AG08396 (cell line): ENCODE measurements at regions not wholly inside any gene's neighbourhood (a gene's known extent, or its start where the extent isn't known, plus 50 kb on each side); places are given as distances from the start of the nearest gene placed in this dataset.
"Not testable (repeated sequence)": the region's sequence is repeated elsewhere in the genome, so short reads cannot be mapped to it uniquely, and the experiment has no call there.

Experiments used
- DNase-seq: peaks from one replicate; pipeline ENCODE4 v3.0.0; 2012; ENCODE audit warnings: low spot score, mixed read lengths

DNA sequence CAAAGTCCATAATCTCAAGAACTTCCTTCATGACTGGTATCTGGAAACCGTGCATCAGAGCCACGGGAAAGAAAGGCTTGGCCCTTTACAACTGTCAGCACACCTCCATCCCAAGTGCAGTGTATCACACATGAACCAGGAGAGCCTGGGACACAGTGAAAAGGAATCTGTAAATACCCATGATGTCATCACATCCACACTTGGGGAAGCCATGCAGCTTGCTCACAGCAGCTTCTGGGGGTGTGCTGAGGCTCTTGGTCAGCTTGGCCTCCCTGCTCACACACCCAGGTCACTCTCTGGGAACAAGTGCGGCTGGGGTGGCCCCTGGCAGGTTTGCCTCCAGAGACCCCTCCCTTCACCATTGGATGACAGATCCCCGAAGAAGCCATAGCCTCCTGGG is 51.6 kb upstream of the ASAH2B start:
- peak; percentile 10 for DNase-seq

DNA sequence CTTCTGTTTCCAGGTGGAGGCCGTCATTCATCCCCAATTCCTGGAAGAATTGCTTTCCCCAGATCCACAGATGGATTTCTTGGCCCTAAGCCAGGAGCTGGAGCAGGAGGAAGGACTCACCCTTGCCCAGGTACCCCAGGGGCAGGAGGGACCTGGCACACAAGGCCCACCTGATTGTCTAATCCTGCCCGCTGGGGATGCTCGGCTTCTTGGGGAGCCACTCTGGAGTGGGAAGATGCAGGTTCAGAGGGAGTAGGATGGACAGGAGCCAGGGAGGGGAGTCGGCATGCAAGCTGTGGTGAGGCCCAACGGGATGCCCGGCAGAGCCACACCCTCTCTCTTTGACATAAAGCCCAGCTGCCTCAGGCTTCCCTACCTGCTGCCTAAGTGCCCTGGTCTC is 55.4 kb upstream of the ASAH2B start:
- not testable (repeated sequence) for DNase-seq

DNA sequence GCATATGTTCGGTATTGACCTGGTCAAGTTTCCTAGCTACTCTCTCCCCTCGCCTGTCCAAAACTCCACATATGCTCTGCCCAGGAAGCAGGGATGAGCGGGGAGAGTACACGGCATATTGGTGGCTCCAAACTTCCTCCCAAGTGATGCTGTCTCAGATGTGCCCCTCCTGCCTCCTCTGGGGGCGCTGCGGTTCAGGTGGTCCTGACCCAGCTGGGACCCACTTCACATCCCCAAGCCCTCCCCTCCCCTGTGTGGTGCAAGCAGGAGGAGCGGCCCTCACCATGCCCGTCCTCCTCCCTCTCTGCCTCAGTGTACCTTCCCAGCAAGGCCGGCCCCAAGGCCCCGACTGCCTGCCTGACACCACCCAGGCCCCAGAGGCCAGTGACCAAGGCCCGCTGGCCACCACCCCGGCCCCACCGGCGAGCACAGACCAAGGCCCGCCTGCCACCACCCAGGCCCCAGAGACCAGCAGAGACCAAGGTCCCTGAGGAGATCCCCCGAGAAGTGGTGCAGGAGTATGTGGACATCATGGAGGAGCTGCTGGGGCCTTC is 56.5 kb upstream of the ASAH2B start:
- DNase-seq: not testable (repeated sequence)

DNA sequence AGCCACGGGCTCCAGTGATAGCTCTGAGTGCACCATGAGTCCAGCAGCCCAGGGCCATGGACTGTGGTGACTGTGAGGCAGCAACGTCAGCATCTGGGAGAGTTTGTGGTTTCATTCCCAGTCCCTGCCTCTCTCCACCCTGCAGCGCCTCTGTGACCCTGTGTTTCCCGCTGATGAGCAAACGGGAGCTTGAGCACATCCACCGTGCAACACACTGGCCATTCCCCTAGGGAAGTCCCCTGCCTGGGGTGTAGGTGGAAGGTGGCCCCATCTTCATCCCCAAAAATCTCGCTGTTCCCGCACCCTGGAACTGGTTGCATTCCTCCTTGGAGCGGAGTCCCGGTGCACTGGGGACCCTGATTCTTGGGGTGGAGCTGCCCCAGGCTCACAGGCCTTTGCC is 56.9 kb upstream of the SGMS1 start:
- not testable (repeated sequence) for DNase-seq

DNA sequence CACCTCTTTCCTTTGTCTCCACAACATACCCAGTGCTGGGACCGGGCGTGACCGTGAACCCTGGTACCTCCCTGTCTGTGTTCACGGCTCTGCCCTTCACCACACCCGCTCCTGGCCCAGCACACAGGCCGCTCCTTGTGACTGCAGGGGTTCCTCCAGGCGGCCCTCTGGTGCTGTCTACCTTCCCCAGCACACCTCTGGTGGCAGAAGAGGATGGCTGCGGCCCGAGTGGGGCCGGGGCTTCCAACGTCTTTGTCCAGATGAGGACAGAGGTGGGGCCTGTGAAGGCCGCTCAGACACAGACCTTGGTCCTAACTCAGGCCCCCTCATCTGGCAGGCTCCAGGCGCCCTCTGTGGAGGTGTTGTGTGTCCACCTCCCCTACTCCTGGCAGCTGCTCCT is 55.4 kb upstream of the SGMS1 start:
- no peak for DNase-seq

DNA sequence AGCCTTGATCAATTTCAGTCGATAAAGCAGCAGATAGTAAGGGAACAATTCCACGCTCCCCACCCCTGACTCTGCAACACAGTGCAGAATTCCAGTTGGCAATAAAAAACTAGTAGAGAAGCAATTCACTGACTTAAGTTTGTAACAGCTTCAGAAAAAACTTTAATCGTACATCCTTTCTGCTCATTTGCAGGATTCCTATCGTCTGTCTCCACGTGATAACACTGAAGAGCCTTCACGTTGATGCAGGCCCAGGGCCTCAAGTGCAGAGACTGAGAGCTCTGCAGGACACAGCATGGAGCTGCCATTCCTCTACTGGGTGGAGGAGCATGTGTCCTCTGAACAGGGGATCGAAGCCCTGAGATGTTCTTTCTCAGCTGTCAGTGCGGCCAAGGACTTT is 51.8 kb upstream of the SGMS1 start:
- not testable (repeated sequence) for DNase-seq

DNA sequence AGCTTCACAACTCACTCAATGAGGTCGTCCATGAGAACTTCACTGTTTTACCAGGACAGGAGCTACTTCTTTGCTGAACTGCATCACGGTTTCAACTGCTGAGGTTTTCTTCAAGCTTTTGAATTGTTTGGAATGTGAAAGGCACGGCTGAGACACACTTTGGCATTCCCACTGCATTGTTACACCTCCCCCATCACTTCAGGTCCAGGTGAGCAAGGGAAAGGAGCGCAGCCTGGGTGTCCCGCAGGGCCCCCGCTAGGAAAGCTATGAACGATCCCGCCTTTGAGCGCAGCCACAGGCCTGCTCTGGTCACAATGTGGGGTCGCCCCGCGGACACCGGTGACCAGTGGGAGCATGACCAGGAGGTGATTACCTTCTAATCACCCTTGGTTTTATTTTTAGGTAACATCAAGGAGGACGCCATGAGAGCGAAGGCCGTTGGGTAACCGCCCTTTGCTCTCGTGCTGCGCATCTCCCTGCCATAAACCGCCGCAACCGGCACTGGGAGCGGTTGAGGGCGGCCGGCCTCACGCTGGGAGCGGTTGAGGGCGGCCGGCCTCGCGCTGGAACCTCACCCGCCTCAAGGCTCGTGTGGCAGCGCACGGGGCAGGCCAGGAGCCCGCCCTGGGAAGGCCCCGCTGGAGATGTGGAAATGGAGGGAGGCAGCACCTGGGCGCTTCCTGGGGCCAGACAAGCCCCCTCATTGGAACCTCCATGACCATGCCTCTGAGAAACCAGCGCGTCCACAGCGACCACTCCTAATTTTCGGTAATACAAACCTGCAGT is 50.9 kb upstream of the SGMS1 start:
- DNase-seq: no peak
